Renal cortical epithelial cell (primary cell): ENCODE measurements at regions not wholly inside any gene's neighbourhood (a gene's known extent, or its start where the extent isn't known, plus 50 kb on each side); places are given as distances from the start of the nearest gene placed in this dataset.
A peak's percentile ranks its signal among the peaks of the same experiment; 100 is the strongest.

Source experiments
- DNase-seq: peaks from one replicate; pipeline ENCODE4 v3.0.0-alpha.2; 2011; ENCODE audit warnings: low read depth

DNA sequence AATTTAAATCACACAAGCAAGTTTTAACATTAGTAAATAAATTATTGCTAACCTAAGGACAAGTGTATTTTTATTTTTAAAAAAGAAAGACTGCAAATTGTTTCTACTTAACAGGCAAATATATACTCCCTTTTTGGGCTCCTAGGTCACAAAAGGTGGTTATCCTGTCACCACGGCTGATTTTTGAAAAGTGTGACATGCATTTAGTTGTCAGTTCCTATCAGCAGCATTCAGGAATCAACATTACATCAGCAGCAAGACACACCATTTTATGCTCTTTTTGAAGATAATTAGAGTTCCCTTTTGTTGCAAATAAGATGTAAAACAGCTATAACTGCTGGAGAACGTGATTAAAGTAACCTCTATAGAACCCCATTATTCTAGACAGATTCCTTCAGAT is 357.5 kb upstream of the TMCO5A start:
- DNase-seq = no peak

DNA sequence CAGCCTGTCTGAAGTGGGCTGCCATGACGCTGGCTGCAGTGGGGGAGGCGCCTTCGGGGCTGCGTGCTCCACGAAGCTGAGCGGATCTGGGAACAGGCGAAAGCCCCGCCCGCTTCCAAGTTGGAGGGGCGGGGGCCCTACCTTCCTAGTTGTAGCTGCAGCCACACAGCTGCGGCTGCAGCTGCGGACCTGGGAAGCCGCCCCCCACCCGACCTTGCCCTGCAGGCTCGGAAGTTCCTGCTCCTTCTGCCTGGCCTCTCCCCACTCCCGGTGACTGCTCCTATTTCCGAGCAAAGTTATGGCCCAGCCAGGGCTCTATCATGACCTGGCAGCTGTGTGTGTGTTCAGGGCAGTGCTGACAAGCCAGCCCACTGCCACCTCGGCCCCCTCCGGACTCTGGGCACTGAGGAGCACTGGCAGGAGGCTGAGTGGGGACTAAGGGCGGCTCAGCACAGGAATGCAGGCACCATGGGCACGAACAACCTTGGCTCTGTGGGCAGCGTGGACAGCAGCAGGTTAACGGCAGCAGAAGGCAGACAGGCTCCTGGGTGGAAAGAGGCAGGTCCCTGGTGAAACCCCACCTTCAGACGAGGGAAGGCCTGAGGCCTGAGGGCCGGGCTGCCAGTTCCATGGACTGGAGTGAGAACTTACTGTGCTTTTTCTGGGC is 352.4 kb upstream of the TMCO5A start:
- DNase-seq = no peak

- DNase-seq = no peak
These were observed 351.6 kb upstream of the TMCO5A start for GRCh38 chr15:37582852-37583251.

GRCh38 chr15:37586011-37586583 is 348.3 kb upstream of the TMCO5A start:
- no peak for DNase-seq

DNA sequence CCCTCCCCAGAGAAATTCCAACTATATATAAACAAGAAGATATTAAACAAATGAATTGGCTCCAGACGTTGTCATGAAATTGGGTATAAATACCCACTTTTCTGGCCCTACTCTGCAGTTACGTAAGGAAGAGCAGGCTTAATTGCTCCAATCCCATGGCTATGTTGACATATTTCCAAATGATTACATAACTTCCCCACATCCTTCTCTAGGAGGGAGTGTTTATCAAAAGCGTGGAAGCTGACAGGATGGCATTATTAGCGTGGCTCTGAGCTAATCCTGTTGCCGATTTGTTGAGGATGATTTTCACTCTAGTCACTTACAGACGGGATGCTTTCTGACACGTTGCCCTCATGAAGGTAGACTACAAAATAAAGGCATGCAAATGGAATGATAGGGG is 347.5 kb upstream of the TMCO5A start:
- DNase-seq = no peak

GRCh38 chr15:37594417-37594816 is 340.0 kb upstream of the TMCO5A start:
- no peak for DNase-seq

GRCh38 chr15:37595426-37595970 is 338.9 kb upstream of the TMCO5A start:
- no peak for DNase-seq

DNA sequence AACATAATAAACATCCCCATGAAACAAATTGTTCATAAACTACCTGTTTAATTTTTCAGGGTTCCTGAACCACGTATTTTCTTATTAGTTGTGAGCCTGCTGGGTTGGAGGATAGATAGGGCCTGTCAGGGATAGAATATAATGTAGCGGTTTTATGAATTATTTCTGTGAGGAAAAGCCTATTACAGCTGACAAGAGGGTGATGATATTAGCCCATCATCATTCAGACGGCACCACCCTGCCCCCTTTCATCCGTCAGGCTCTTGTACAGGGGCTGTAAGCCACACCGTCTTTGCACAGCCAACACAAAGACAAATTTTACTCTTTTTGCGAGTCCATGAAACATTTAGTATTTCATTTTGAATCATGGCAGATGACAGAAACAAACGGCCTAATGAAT is 335.3 kb upstream of the TMCO5A start:
- DNase-seq = no peak

DNA sequence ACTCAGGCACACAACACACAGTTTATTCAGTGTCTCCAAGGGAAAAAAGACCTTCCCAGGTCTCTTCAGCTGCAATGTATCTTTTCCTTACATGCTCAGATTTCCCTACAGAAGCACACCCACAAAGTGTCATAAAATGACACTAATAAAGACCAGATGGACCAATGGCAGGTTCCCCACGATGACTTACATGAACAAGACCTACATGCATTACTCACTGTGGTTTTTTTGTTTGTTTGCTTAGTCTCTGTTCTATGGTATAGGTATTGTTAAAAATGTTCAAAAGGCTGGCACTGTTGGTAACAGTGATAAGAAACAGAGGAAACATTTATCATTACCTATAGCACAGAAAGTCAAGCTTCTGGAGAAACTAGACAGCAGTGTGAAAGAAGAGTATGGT is 318.2 kb upstream of the TMCO5A start:
- DNase-seq = no peak

DNA sequence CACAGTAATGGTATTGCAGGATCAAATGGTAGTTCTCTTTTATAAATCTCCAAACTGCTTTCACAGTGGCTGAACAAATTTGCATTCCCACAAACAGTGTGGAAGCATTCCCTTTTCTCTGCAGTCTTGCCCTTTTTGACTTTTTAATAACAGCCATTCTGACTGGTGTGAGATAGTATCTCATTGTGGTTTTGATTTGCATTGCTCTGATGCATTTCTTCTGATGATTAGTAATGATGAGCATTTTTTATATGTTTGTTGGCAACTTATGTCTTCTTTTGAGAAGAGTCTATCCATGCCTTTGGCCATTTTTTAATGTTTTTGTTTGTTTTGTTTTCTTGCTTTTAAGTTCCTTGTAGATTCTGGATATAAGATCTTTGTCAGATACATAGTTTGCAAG is 316.1 kb upstream of the TMCO5A start:
- no peak for DNase-seq

- no peak for DNase-seq
These were observed 314.9 kb upstream of the TMCO5A start for GRCh38 chr15:37619358-37620042.

DNA sequence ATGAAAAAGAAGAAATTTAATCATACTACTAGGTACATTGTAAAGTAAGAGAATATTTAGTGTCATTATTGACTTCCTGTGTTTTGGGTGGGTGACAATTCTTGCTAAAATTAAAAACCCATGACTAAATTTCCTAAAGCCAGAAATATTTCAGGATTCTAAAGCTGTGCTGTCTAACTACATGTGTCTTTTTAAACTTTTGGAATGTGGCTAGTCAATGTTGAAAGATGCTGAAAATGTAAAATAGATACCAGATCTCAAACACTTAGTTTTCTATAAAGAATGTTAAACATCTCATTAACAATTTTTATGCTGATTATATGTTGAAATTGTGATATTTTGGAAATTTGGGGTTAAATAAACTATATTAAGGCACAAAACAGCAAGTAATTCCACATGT is 308.9 kb upstream of the TMCO5A start:
- DNase-seq = no peak

DNA sequence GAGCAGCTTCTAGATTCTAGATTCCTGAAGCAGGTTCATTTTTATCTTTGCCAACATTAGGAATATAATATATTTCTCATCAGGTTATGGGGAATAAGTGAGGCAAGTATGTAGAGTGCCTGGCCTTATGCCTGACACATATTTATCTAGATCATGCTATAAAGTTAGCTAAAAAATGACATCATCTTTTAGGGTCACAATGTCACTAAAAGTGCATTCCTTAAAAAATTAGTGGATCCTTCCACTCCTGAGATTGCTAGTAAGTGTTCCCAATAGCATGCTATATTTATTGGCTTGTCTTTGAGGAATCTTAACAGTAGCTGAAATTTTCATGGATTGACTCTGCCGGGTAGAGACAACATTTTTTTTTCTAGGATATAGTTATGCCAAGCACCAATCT is 305.9 kb upstream of the TMCO5A start:
- no peak for DNase-seq

DNA sequence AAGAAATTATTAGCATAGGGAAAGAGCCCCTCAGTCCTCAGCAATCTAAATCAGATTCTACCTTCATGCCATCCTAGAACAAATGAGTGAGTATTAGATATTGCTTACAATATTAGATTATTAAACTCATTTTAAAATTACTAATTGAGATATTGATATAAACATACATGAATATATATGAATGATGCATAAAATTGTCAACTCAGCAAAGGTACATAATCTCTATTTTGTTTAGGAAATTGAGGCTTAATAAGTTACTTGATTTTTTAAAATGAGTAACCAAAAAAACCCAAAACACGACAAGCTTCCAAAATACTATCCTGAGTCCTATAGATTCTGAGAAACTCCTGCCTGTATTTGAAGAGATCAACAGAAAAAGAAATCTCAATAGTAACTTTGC is 297.7 kb upstream of the TMCO5A start:
- DNase-seq = no peak

GRCh38 chr15:37638116-37638515 is 296.3 kb upstream of the TMCO5A start:
- peak; percentile 1 for DNase-seq

DNA sequence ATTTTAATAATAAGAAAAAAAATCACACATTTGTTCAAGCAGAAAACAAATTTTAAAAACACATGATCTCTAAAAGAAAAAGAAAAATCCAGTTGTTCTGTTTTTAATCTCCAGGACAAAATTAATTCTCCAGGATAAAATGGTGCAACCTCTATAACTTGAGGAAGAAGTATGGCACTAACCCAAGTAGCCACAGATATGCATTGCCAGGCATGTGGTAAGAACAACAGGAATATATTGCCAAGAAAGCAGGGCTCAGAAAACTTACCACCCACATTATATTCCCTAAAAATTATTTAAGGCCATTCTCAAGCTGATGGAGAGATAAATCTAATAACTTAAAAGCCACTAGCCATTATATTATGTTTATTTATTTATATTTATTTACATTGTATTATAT is 295.7 kb upstream of the TMCO5A start:
- DNase-seq = no peak

- DNase-seq = no peak
These were observed 281.6 kb upstream of the TMCO5A start for GRCh38 chr15:37652646-37653417.

- DNase-seq = no peak
These were observed 256.3 kb upstream of the TMCO5A start for GRCh38 chr15:37678124-37678523.

DNA sequence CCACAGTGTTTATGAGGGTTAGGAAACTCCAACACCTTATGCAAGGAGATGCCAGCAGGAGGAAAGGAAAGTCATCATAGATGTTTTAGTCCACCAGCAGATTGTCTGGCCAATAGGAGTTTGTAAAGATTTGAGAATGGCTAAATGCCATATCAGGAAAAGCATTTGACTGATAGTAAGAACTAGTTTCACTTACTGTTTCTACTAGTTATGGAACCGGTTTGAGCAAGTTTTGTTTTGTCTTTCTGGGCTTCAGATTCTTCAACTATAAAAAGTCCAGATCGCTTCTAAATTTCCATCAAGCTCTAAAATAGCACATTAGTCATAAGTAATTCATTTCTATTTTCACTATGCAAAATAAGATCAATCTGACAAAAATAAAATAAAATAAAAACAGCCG is 254.8 kb upstream of the TMCO5A start:
- DNase-seq = no peak

- no peak for DNase-seq
These were observed 252.1 kb upstream of the TMCO5A start for GRCh38 chr15:37682304-37682703.

DNA sequence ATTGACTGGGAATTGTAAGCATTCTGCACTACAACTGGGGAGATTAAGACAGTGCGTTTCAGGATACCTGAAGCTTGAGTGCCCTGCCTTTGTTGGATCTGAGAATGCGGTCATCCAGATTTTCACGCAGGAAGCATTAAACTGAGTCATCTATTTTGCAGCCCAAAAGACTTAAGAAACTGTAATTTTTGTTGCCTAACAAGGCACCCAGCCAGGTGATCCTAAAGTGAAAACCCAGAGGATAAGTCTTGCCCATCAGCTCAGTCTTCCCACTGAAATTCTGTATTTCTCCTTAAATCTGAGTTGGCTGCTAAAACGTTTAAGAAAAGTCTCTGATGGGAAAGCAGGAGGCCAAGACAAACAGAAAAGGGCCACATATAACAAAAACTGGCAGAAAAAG is 242.5 kb upstream of the TMCO5A start:
- no peak for DNase-seq

GRCh38 chr15:37693926-37694325 is 240.5 kb upstream of the TMCO5A start:
- peak; percentile 9 for DNase-seq
